ENCODE measurements at regions not wholly inside any gene's neighbourhood (a gene's known extent, or its start where the extent isn't known, plus 50 kb on each side); places are given as distances from the start of the nearest gene placed in this dataset.

DNA sequence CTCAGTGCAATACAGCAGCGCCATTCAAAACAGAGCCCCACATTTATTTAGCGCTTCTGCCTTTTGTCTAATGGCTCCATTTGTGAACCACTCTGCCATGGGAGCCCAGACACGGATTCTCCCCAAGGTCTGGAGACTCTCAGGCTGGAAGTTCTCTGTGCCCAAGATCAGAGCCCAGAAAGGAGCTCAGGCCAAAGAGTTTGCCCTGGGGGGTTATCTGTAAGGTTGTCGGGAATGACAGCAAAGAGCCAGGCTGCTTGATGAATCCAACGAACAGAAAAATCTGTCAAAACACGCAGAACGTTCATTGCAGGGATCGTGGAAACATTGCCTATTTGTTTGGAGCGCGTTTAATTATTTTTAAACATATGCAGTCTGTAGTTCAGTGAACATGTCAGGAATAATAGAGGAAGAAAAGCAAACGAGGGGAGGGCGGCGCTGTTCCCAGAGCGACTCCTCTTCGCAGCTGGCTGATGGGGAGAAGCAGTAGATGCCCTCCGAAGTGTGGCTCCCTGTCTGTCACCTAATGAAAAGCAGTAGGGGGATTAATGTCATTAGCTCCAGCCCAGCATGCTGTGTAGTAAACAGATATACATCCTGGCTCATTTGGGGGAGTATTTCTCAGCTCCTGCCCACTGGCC is 464.9 kb upstream of the MPDZ start:
- no peak for DNase-seq

DNA sequence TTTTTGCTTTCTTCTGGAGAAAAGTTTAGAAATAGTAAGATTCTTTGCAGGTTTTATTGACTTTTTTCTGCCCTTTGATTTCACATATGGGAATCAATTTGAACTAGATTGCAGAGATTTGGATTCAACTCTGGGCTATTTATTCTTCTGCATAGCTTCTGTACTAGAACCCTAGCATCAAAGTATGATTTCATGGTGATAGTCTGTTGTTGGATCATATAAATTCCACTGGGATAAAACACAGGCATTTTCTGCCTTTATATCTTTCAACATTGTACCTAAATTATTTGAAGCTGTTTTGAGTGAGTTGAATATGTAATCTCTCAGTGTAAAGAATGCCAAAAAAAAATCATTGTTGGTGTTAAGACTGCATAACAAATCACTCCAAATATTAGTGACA is 458.4 kb upstream of the MPDZ start:
- DNase-seq = no peak

DNA sequence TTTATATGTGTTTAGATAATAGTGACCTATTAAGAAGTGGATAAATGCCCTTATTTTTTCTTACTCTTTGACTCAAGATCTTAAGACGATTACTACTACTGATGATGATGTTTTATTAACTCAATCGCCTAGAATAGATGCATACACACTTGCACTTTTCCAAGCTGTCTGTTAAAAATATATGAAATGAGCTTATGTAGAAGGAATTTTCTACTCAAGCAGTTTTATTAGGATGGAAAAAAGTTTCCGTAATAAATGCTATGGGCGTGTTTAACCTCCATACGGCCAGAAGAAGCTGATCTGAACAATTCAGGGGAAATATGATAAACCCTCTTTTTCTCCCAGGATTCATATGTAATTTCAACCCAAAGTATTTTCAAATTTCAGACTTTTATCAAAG is 455.7 kb upstream of the MPDZ start:
- no peak for DNase-seq

DNA sequence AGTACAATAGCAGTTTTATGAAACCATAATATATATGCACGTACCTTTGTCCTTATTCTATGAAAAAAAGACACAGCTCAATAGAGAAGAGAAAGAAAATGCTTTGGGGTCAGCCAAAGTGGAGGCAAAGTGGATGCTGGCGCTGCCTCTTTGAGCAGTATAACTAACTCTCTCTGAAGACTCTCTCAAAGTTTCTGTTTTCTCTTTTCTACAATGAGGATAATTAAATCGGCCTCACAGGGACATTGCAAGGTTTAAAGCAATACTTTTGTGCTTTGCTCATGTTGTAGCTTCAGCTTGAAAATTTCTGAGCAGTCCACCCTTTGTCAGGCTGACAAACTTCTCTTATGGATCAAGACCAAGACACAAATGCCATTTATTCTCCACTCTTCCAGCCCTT is 455.1 kb upstream of the MPDZ start:
- peak; percentile 77 for DNase-seq

DNA sequence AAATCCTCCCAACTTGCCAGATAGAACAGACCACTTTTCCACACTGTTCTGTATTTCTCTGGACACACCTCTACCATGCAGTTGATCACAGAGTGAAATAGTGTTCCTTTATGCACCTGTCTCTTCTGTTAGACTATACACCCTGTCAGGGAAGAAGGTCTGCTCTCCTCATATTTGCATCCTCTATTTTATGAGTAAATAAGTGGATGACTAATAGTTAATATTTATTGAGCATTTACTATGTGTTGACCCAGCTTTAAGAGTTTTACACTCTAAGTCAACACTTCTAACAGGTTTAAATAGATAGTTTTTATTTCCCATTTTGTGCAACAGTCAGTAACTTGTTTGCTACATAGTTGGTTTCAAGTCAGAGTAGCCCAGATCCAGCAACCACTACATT is 452.8 kb upstream of the MPDZ start:
- DNase-seq = no peak

DNA sequence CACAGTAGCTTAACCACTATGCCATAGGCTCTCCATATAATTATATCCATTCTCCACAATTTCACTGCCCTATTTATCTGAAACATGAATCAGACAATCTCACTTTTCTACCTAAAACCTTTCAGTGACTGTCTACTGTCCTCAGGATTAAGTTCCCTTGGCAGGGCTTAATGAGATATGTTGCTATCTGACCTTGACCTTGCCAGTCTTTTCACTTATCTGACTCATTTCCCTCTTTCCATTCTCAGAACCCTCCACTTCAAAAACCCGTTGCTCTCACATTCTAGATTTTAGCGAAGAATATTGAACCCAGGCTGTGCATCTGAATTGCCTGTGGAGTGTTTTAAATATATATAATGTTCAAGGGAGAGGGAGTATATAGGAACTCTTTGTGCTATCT is 452.1 kb upstream of the MPDZ start:
- no peak for DNase-seq

DNA sequence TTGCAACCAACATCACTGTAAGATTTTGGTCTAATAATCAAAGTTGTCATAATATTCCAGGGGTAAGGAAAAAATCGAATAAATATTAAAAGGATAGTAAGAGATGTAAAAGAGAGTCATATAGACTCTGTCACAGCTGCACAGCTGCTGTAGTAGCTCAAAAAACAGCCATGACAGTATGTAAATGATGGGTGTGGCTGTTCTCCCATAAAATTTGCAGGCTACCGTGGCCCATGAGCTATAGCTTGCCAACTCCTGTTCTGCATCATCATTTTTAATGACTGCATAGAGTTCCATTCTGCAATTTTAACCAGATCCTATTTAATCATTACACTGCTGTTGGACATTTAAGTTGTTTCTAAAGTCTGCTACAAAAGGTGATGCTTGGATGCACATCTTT is 450.5 kb upstream of the MPDZ start:
- no peak for DNase-seq

DNA sequence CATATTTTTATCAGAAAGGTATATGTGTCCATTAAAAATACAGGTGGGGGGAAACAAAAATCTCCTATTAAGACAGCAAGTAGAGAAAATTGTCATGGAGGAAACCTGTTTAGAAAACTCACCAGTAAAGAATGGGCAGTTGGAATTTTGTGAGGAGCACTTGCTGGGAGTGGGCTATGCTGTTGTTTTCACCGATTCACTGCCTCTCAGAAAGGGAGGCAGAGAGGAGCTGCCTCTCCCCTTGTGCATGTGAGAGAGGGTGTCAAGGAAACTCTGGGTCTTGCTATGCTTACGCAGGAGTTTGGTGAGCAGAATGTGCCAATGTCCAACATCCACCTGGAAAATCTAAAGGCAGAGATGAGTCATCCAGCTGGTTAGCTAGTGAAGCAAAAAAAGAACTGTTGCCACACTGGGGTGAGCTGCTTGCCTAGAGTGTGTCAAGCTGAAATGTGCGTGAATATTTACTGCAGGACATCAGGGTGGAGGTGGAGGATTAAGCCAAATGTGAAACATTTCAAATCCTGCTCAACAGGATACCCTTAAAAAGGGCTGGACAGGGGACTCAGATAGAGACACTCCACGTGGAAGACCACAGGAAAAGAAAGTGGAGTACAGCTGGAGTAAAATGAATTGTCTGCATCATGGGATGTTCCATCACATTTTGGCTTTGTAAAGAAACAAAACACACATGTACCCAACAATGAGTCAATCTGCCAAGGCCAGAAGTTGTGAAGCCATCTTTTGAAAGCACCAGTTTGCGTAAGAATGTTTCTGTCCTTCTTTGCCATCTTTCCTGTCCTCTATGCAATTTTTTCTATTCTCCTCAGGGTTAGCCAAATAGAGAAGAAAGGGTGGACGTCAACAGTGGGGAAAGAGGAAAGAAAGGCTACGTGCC is 449.7 kb upstream of the MPDZ start:
- peak; percentile 52 for DNase-seq

DNA sequence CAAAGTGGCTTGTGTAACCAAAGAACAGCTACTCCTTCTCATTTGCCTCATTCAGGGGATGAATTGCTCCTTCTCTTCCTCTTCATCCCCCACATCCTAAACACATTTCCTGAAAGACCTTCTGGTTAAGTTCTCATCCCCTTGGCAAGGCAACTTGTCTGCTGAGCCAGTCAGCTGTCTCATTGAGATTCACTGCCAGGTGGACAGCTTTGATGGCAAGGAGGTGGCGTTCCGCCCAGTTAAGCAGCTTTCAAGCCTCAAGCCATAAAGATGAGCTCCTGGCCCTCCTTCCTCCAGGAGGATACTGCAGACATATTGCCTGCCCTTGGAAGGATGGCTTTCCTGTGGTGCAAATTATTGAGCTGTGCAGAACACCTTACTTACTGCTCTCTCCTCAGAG is 448.6 kb upstream of the MPDZ start:
- peak; percentile 87 for DNase-seq

DNA sequence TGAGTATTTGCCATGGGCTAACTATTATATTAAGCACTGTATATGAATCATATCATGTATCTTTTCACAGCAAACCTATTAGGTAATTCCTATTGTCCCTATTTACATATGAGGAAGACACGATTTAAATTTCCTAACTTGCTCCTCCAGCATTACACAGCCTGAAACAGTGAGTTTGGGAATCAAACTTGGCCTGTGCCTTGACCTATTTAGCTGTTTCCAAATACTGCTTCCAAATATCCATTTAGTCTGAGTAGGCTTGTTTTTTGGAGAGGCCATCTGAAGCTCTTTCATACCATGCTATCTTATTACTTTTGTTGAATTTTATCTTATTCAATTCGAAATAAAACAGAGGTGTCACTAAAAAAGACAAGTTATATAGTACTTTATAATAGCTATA is 447.3 kb upstream of the MPDZ start:
- DNase-seq = no peak

DNA sequence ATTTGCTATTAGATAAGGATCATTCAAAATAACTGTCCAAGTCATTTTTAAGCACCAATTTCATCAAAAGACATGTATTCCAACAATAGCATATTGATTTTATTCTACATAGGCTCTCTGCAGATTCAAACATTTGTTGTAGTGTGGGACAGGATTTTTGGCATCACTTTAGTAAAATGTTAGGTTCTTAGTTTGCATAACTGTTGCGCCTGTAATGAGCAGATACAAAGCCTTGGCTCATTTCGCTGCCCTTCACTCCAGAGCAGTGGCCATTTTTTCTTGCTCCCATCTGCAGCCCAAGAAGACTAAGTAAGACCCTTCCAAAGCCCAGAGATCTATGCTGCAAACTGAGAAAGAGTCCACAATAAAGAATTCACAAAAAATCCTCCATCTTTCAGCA is 446.0 kb upstream of the MPDZ start:
- no peak for DNase-seq

DNA sequence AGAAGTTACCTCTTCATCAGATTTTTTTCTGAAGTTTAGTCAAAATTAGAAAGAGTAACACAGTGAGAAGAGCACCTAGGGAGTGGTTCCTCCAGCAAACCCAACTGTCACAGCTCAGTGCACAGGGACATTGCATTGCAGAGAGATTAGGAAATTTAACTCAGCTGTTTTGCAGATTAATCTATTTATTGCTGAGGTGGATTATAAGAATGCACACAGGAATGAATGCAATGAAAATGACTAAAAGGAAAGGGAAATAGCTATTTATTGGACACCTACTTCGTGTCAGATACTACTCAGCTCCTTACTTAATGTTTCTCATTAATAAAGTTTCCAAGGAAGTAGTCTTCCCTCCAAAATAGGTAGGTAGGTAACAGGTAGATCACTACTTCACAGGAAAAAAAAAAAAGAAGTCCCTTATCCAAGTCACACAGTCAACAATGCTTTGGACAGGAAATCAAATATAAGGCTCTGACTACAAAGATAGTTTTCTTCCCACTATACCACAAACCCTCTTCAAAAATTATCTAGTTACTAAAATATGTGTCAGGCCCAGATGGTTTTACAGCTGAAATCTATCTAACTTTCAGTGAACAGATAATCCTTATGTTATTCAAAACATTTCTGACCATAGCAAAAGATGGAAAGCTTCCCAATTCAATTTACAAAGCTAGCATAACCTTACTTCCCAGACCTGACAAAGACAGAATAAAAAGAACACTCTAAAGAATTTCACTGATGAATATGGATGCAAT is 442.2 kb upstream of the MPDZ start:
- DNase-seq = no peak

DNA sequence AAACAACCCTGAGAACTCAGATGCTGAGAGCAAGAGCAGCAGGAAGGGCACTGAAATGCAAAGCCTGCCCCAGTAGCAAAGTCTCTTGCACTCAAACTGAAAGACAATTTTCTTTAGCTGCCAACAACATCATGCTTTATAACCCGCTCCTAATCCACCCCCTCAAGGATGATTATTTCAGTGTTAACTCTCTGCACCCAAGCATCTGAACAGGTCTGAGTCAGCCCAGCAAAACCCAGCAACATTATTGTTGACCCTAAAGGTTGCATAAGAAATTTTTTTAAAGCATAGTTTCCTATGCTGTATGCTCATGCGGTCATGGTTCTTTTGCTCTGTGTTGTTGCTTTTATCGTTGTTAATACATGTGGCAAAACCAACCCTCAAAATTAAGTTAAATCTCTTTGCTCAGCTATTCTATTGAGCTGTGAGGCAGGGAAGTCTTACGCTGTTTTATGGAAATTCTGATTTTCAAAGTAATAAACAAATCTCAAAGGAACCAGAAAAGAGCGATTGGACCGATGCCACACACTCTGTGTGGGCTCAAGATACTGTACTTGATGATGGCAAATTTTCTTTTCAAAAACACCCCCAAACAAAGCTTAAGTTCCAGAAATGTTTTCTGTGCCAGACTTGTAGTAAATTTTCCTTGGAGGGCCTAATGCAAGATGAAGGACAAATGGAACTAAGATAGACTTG is 440.6 kb upstream of the MPDZ start:
- DNase-seq = no peak

DNA sequence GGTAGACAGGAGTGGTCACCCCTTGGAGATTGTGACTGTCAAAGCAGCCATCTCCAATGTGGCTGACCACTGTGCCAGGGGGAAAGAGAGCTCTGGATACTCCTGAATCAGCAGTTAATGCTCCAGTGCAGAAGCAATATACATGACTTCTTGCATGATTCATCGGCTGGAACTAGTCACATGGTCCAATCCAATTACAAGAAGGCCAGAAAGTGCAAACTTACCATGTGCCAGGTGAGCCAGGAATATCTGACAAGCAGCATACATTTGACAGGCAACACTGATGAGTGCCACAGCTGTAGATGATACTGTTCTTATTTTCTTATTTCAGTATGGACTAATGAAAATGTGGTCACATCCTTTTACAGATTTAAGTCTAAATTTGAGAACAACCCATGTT is 440.0 kb upstream of the MPDZ start:
- no peak for DNase-seq

DNA sequence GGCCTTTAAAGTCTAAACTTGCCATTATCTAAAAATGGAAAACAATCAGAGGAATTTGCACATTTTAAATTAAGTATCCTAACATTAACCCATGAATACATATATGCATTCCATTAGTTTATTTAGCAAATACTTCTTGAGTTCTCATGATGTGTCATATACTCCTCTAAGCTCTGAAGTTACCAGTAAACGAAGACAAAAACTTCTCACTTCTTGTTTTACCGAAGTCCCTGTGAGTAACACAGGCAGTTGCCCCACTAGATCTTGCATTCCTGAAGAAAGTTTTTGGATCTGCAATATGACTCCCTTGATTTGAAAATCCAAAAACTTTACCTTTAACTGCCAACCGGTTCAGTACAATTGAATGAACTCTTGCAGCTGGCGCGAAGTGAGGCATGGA is 439.0 kb upstream of the MPDZ start:
- no peak for DNase-seq

DNA sequence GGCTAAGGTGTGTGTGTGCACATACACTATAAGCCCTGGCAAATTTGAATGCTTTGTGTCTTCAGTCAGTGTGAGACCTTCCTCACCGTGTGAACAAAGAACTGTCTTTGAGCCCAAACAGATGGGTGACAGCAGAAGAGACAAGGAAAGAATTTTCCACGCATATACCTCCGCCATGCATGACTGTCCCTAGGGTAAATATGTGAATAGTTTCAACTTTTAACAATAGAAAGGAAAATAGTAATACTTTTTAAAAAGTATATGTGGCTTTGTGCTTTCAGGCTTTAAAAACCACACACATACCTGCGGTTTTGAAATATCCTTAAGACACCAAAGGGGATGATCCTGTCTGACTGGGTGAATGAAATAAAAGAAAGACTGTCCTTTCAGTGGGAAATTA is 438.6 kb upstream of the MPDZ start:
- no peak for DNase-seq

DNA sequence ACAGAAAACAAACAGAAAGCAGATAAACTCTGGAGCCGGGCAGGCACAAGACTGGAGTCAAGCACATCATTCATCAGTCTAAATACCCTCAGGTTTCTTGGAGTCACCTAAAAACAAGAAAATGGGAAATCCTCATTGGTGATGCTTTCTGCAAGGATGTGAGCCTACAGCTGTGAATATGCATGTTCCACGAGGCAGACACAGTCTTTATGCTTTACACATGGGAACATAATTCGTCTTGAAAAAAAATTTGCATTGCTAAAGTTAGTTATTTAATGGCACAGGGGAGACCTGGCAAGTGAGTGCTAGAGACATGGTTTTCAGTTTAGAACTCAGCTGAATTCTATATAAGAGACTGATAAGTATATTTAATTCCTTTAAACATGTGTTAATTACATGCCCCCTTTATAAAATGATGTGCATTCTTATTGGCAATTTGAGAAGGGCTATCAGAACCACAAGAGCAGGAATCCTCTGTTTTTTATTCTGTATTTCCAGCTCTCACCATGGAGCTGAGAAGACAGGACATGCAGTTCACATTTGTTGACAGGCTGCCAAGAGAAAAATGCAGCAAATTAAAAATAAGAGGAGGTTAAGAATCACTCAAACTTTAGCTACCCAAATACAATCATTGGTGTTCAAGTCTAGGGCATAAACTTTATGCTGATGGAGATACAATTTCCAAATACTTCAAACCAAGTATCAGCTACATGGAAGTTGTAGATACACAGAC is 438.0 kb upstream of the MPDZ start:
- no peak for DNase-seq

DNA sequence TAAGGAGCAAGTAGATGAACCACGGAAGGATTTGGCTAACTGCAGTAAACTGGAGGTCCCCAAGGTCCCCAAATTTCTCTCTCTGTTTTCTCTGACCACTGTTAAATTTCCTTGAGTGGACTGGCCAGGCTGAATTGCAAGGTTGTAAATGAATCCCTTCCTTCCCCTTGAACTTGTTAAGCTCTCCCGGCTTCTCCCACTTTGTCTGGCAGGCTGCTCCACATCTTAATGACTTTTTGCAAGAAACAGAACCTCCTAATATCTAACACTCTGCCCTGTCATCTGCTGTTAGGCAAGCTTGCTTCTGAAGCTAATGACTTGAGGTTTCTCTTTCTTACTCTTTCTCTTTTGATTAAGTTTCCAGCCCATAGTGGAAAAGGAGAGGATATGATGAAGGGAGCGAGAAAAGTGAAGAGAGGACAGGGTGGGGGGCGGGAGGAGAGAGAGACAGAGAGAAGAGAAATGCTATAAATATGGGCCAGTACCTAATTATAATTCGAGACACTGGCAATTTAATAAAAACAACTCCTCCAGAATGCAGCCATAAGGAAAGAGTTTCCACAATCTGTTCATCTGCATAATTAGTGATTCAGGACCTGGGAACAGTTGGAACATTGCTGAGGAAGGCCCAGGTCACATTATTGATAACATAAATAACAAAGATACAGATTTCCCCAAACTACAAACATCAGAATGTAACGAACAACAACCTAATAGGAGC is 437.3 kb upstream of the MPDZ start:
- DNase-seq = no peak

DNA sequence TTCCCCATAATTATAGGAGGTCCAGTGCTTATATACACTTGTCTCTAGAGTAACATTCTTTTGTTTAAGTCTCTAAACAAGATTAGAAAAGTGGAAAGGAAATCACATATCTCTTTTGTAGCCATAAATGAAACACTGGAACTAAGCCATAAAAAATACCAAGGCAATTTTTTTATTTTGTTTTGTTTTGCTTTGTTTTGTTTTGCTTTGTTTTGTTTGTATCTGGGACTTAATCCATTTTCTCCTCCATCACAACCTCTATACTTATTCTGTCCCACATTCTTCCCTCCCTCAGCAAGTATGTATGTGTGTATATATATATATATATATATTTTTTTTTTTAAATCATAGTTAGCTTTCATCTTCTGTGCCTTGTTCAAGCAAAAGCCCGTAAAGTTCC is 436.6 kb upstream of the MPDZ start:
- DNase-seq = no peak

DNA sequence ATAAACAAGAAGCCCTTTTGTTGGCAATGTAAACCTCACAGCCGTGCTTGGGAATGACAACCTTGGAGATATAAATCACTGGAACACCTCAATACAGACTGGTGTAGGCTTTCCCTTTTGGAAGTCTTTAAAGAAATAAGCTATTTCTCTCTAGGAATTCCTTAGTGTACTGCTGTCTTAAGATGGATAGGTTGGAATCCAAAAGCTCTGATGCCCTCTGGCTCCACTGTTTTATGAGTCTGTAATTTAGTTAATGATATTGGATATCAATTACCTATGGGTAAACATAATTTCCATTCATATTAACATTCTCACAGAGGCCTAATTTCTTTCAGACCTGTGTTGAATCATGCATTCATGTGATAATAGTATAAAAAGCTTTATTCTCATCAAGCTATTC is 435.9 kb upstream of the MPDZ start:
- no peak for DNase-seq

DNA sequence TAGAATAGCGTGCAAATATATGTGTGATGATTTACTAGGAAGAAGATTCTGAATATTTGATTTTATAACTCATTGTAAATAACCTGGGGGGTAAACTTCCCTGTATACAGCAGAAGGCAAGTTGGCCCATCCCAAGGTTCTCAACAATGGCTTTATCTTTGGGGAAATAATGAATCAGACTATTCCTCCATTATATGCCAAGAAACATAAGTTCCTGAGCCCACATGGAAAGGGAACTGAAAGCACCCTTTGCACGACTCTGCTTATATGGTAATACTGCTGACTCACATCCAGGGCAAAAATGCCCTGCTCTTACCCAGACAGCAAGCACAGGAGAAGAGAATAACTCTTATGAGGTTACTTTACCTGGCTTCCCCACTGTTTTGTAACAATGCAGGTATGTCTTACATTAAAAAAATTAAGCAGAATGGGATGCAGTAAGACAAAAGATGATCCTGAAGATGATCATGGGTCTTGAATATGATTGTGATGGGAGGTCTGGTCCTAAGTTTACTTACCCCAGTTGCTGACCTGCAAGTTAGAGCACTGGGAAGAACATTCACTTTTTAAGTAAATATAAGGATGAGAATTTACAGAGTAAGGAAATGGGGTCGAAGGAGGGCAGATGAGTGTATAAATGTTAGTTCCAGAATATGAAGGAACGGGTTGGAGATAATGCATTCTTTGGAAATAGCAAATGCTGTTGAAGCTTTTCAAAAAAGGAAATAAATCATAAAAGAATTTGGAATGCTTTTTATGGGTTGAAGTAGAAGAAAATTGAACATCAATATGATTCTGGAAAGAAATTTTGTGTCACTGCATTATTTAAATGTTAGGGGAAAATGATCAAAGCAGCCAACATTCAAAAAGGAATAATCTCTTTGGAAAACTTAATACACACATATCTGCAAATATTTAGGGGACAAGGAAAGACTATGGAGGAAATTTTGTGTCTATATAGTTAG is 428.4 kb upstream of the MPDZ start:
- DNase-seq = no peak

Measured in right hindlimb (tissue), 1 donor.